GM12865 (cell line): ENCODE measurements at regions not wholly inside any gene's neighbourhood (a gene's known extent, or its start where the extent isn't known, plus 50 kb on each side); places are given as distances from the start of the nearest gene placed in this dataset.

ENCODE experiments used
- DNase-seq: peaks from one replicate; pipeline ENCODE4 v3.0.0; 2010; ENCODE audit warnings: low read depth
- H3K4me3 ChIP-seq: 2 replicates; pipeline ENCODE4 v1.5.1; 2011; ENCODE audit warnings: mild to moderate bottlenecking, low read depth, low read length, control low read depth
- TF ChIP-seq, protein P1 (sequence below): IDR thresholded peaks from 2 replicates; pipeline ENCODE4 v1.5.1; 2011; ENCODE audit warnings: low read length, control low read depth, low read depth, inconsistent platforms; ENCODE audit not compliant: insufficient read depth; ENCODE audit errors: missing control alignments

DNA sequence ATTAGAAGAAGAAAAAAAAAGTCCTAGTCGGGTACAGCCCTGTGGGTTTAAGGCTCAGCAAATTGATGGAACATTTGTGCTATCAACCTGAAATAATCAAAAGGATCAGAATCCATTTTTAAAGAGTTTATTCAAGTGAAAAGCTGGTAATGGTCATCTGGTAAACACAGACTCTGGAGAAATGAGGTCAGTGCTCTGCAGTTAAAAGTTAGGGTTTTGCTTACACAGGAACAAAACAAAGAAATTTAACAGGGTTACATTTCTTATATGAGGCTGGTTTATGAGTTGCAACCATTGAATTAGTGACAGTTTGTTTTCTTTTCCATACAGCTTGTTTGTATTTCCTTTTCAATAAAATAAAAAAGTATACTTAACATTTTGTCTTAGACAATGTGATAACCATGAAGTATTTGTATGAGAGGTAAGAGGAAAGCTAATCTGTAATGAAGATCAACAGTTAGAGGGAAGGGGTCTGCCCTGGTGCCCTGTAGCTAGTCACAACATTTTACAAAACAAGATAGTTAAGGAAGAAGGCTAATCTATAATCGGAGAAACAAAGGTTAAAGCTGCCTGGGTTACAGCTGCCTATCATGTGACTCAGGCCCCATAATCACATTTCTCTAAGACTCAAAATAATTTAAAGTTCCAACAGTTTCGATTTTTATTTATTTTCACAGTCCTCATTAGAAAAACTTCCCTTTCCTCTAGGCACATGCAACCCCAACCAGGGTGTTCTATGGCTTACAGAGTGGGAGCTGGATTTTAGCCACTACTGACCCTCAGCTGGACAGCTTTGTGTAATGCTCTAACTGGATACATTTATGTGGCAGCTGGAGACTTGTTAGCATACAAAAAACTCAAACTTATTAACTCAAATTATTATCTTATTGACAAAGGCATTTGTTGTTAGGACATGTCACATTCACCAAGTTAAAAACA, 98.1 kb upstream of the ACP3 start:
- TF ChIP-seq, protein P1, sequence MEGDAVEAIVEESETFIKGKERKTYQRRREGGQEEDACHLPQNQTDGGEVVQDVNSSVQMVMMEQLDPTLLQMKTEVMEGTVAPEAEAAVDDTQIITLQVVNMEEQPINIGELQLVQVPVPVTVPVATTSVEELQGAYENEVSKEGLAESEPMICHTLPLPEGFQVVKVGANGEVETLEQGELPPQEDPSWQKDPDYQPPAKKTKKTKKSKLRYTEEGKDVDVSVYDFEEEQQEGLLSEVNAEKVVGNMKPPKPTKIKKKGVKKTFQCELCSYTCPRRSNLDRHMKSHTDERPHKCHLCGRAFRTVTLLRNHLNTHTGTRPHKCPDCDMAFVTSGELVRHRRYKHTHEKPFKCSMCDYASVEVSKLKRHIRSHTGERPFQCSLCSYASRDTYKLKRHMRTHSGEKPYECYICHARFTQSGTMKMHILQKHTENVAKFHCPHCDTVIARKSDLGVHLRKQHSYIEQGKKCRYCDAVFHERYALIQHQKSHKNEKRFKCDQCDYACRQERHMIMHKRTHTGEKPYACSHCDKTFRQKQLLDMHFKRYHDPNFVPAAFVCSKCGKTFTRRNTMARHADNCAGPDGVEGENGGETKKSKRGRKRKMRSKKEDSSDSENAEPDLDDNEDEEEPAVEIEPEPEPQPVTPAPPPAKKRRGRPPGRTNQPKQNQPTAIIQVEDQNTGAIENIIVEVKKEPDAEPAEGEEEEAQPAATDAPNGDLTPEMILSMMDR, result no peak
- no peak overlapping the region for H3K4me3 ChIP-seq
- DNase-seq, result no peak

DNA sequence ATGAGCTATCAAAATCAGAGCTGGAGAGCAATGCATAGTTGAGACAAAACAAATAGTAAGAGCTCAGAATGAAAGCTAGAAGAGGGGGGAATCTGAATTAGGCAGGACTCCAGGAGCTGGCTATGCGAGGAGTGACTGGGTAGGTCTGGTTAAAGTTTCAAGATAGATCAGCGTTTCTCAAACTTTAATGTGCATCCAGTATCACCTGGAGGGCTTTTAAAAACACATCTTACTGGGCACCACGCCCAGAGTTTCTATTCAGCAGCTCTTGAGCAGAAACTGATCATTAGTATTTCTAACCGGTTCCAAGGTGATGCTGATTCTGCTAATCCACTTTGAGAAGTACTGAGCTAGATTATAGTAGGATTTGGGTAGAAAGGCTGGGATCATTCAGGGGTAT, 96.2 kb upstream of the ACP3 start:
- DNase-seq, result no peak
- TF ChIP-seq, protein P1, result no peak
- no peak overlapping the region for H3K4me3 ChIP-seq

DNA sequence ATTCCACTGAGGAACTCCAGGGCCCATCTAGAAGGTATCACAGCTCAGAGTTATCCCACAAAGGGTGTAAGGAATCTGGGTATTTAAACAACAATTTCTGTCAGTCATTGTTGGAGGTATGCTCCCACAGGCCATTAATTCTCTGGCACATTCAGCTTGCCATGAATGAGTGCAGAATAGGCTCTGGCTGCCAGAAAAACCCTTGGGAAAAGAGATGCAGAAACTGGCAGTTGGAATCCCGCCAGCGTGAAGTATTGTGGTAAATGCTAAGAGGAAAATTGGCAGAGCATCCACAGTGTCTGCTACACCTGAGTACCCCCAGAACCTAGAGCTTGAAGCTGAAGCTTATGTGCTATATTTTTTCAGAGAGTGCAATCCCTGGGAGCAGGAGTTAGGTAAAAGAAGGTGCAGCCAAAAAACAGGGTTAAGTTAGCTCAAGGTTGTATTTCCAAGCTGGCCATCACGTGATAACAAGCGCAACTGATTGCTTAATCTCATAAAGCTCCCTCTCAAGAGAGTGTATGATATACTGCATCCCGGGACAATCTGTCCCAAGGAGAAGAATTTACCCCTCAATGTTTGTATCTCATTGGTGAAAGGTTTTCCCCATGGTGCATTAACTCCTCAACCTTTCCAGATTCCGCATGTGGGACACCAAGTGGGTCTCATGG, 94.2 kb upstream of the ACP3 start:
- DNase-seq, result no peak
- H3K4me3 ChIP-seq, result no peak overlapping the region
- TF ChIP-seq, protein P1, result no peak

DNA sequence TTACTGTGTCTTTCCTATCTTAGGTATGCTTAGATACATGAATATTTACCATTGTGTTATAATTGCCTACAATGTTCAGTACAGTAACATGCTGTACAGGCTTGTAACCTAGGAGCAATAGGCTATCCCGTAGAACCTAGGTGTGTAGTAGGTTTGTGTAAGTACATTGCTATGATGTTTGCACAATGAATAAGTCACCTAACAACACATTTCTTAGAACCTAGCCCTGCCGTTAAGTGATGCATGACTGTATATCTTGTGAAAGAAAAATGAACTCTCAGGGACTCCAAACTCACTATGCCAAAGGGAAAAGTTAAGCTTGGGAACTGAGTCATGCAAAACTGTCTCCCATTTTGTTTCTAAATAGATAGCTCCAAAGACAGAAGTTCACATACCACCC, 91.5 kb upstream of the ACP3 start:
- TF ChIP-seq, protein P1, result no peak
- no peak for DNase-seq
- no peak overlapping the region for H3K4me3 ChIP-seq

DNA sequence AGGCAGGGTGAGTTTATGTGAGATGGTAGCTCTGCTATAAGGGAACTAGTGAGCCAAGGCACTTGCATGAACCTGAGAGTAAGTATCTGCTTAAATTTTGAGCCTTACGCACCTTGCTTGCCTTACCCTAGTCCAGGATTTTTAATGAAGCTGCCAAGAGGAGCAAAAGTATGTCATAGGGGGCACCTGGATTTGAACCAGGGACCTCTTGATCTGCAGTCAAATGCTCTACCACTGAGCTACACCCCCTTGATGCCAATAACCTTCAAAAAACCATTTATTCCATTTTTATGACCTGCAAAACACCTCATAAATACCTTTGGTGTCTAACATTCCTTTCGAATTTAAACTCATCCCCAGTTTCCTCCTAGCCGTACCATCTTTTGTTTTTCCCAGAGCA, 88.3 kb upstream of the ACP3 start:
- no peak for DNase-seq
- H3K4me3 ChIP-seq, result no peak overlapping the region
- TF ChIP-seq, protein P1, result no peak

DNA sequence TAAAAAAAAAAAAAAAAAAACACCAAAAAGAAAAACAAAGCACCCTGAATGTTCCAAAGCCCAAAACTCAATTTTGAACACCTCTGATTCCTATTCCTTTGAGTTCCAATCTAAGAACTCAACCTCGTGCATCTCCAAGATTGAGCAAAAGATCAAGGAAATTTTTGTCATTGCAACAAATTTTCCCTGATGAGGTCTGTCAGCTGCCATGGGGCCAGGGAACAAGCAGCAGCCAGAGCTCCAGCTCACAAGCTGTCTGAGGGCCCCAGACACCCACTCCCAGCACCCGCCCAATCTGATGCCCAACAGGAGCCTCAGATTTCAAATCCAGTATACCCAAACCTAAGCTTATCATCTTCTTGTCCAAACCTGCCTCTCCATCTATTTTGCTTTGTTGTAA, 87.6 kb upstream of the ACP3 start:
- TF ChIP-seq, protein P1, result no peak
- no peak overlapping the region for H3K4me3 ChIP-seq
- DNase-seq, result no peak
